ENCODE measurements at regions not wholly inside any gene's neighbourhood (a gene's known extent, or its start where the extent isn't known, plus 50 kb on each side); places are given as distances from the start of the nearest gene placed in this dataset.

DNA sequence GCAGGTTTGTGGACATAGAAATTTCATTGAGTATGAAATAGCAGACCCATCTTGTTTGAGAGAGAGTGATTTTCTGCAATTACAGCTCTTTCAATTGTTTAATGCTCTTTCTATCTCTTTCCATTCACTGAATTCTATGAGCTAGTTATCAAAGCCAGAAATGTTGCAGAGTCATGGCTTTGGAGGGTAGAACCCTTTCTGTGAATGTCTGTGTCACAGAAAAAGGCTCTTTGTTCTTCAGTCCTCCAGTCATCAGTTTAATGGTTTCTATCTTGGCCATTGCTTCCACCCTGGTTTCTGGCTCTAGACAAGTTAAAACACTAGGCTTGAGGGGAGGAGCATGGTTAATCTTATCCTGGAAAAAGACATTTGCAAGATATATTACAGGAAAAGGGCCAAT lies 655.0 kb downstream of the STK39 start:
- Histone ChIP-seq H4K20me1 (ENCODE audit: insufficient read depth) (no peaks in the 10 kb centered on the region), H2AFZ (ENCODE audit: low read depth, low read length) (no peak overlapping the region), H3K9me2 (ENCODE audit: insufficient read depth, low read length) (no peaks in the 10 kb centered on the region), H3K36me3 (ENCODE audit: insufficient read depth, low read length) (no peaks in the 10 kb centered on the region), H3K9me3 (ENCODE audit: low read length) (no peaks in the 10 kb centered on the region), H3K27ac (ENCODE audit: low read length) (no peak overlapping the region), H3K9ac (ENCODE audit: low read length) (no peak overlapping the region), H3K27me3 (ENCODE audit: insufficient read depth, low read depth, low read length) (no peaks in the 10 kb centered on the region), H3K79me2 (replicated peaks; ENCODE audit: insufficient read depth, low read length) (no peaks in the 10 kb centered on the region), H3K4me3 (ENCODE audit: low read length) (no peak overlapping the region), H3F3A (ENCODE audit: insufficient read depth, low read length, poor library complexity, severe bottlenecking) (no peaks in the 10 kb centered on the region), H3K4me2 (ENCODE audit: low read length) (no peak overlapping the region)
- no peak for TF ChIP-seq MXI1 (conservative IDR thresholded peaks at IDR 0.05; ENCODE audit: poor library complexity, severe bottlenecking)
- TF ChIP-seq, protein P1, sequence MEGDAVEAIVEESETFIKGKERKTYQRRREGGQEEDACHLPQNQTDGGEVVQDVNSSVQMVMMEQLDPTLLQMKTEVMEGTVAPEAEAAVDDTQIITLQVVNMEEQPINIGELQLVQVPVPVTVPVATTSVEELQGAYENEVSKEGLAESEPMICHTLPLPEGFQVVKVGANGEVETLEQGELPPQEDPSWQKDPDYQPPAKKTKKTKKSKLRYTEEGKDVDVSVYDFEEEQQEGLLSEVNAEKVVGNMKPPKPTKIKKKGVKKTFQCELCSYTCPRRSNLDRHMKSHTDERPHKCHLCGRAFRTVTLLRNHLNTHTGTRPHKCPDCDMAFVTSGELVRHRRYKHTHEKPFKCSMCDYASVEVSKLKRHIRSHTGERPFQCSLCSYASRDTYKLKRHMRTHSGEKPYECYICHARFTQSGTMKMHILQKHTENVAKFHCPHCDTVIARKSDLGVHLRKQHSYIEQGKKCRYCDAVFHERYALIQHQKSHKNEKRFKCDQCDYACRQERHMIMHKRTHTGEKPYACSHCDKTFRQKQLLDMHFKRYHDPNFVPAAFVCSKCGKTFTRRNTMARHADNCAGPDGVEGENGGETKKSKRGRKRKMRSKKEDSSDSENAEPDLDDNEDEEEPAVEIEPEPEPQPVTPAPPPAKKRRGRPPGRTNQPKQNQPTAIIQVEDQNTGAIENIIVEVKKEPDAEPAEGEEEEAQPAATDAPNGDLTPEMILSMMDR (IDR thresholded peaks at IDR 0.05; ENCODE audit: poor library complexity, severe bottlenecking) = no peak
- TF ChIP-seq EZH2 (IDR thresholded peaks at IDR 0.05; ENCODE audit: borderline replicate concordance, insufficient read depth, low read length, poor library complexity, severe bottlenecking) = no peak
- TF ChIP-seq TAF1 (IDR thresholded peaks at IDR 0.05; ENCODE audit: low read depth) = no peak
- no peak for TF ChIP-seq RAD21 (conservative IDR thresholded peaks at IDR 0.05)
- no peak for TF ChIP-seq EP300 (conservative IDR thresholded peaks at IDR 0.05; ENCODE audit: poor library complexity, severe bottlenecking)
- no peak for TF ChIP-seq REST (IDR thresholded peaks at IDR 0.05; ENCODE audit: borderline replicate concordance)
- no peak for TF ChIP-seq SMC3 (conservative IDR thresholded peaks at IDR 0.05; ENCODE audit: poor library complexity)
- TF ChIP-seq POLR2AphosphoS5 (IDR thresholded peaks at IDR 0.05) = no peak

- Histone ChIP-seq H3K4me2 (ENCODE audit: low read length) (no peak overlapping the region), H3K79me2 (replicated peaks; ENCODE audit: insufficient read depth, low read length) (no peaks in the 10 kb centered on the region), H3K27me3 (ENCODE audit: insufficient read depth, low read depth, low read length) (no peaks in the 10 kb centered on the region), H4K20me1 (ENCODE audit: insufficient read depth) (no peaks in the 10 kb centered on the region), H3K27ac (ENCODE audit: low read length) (no peak overlapping the region), H2AFZ (ENCODE audit: low read depth, low read length) (no peak overlapping the region), H3K9ac (ENCODE audit: low read length) (no peak overlapping the region), H3K36me3 (ENCODE audit: insufficient read depth, low read length) (no peaks in the 10 kb centered on the region), H3K9me3 (ENCODE audit: low read length) (no peaks in the 10 kb centered on the region), H3K4me3 (ENCODE audit: low read length) (no peak overlapping the region), H3K9me2 (ENCODE audit: insufficient read depth, low read length) (no peaks in the 10 kb centered on the region), H3F3A (ENCODE audit: insufficient read depth, low read length, poor library complexity, severe bottlenecking) (no peaks in the 10 kb centered on the region)
- TF ChIP-seq MXI1 (conservative IDR thresholded peaks at IDR 0.05; ENCODE audit: poor library complexity, severe bottlenecking) = no peak
- TF ChIP-seq REST (IDR thresholded peaks at IDR 0.05; ENCODE audit: borderline replicate concordance) = no peak
- no peak for TF ChIP-seq EP300 (conservative IDR thresholded peaks at IDR 0.05; ENCODE audit: poor library complexity, severe bottlenecking)
- no peak for TF ChIP-seq POLR2AphosphoS5 (IDR thresholded peaks at IDR 0.05)
- TF ChIP-seq, protein P1 (IDR thresholded peaks at IDR 0.05; ENCODE audit: poor library complexity, severe bottlenecking) = no peak
- no peak for TF ChIP-seq SMC3 (conservative IDR thresholded peaks at IDR 0.05; ENCODE audit: poor library complexity)
- TF ChIP-seq TAF1 (IDR thresholded peaks at IDR 0.05; ENCODE audit: low read depth) = no peak
- no peak for TF ChIP-seq EZH2 (IDR thresholded peaks at IDR 0.05; ENCODE audit: borderline replicate concordance, insufficient read depth, low read length, poor library complexity, severe bottlenecking)
- TF ChIP-seq RAD21 (conservative IDR thresholded peaks at IDR 0.05) = no peak
Measured at GRCh38 chr2:167582619-167583018, 664.8 kb downstream of the STK39 start.

Data from neural cell (in vitro differentiated cells).